ENCODE measurements at regions not wholly inside any gene's neighbourhood (a gene's known extent, or its start where the extent isn't known, plus 50 kb on each side); places are given as distances from the start of the nearest gene placed in this dataset.

GRCh38 chr15:93479715-93480114 lies 390.7 kb upstream of the RGMA start:
- no peak for TF ChIP-seq POLR2A (IDR thresholded peaks at IDR 0.05)
- TF ChIP-seq CTCF (IDR thresholded peaks at IDR 0.05) = no peak

Measured in tibial nerve (tissue), 3 donors.